ENCODE measurements at regions not wholly inside any gene's neighbourhood (a gene's known extent, or its start where the extent isn't known, plus 50 kb on each side); places are given as distances from the start of the nearest gene placed in this dataset.

DNA sequence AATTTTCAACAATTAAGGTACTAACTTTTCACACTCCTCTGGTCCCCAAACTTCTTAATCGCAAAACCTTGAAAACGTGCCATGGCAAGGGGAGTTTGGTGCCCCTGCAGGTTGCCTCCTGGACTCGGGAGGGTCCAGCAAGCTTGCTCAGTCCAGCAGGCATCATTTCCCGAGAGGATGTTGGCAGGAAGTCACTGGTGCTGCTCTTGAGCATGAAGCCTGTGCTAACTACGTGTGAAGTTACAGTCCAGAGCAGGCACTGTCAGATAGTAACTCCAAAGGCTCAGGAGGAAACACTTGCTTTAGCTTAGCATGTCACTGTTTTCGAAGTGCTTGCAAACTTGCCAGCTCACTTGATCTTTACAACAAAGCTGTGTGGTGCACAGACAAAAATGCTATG, 215.4 kb downstream of the MYCN start:
- H3K27me3 ChIP-seq: no peaks in the 10 kb centered on the region

DNA sequence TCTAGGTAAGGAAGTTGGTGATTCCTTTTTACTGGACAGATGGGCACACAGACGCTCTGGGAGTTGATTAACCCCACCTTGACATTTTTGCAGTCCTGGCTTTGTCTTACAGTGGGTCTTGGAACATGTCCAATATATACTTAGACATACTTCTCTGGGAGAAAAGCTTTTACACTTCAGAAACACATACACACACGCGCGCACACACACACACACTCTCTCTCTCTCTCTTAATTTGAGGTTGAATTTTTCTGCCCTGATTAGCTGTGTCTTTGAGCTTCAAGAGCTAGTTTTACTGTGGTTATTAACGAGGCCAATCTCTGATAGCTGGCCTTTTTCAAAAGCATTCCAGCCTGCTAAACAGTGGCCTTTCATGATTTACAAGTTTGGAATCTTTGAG, 215.0 kb downstream of the MYCN start:
- DNase-seq: no peak

More for the DNA sequence above, 215.4 kb downstream of the MYCN start:
- Histone ChIP-seq H3K4me3 (no peak overlapping the region), H3K9me3 (replicated peaks in 1 of 3) (no peaks in the 10 kb centered on the region), H3K27ac (no peak overlapping the region), H3K4me1 (replicated peaks in 1 of 2) (no peaks in the 10 kb centered on the region), H3K36me3 (replicated peaks in 1 of 2) (no peaks in the 10 kb centered on the region)
- TF ChIP-seq POLR2A (IDR thresholded peaks at IDR 0.05): no peak
- TF ChIP-seq, protein P1, sequence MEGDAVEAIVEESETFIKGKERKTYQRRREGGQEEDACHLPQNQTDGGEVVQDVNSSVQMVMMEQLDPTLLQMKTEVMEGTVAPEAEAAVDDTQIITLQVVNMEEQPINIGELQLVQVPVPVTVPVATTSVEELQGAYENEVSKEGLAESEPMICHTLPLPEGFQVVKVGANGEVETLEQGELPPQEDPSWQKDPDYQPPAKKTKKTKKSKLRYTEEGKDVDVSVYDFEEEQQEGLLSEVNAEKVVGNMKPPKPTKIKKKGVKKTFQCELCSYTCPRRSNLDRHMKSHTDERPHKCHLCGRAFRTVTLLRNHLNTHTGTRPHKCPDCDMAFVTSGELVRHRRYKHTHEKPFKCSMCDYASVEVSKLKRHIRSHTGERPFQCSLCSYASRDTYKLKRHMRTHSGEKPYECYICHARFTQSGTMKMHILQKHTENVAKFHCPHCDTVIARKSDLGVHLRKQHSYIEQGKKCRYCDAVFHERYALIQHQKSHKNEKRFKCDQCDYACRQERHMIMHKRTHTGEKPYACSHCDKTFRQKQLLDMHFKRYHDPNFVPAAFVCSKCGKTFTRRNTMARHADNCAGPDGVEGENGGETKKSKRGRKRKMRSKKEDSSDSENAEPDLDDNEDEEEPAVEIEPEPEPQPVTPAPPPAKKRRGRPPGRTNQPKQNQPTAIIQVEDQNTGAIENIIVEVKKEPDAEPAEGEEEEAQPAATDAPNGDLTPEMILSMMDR (IDR thresholded peaks at IDR 0.05): no peak
- WGBS, 4 donors: 38 to 66% (median 44%) methylated on average over 5 to 6 of the region's 6 CpGs
- no peak for DNase-seq
- intact Hi-C loops (cut with DNase I): no loop called here

DNA sequence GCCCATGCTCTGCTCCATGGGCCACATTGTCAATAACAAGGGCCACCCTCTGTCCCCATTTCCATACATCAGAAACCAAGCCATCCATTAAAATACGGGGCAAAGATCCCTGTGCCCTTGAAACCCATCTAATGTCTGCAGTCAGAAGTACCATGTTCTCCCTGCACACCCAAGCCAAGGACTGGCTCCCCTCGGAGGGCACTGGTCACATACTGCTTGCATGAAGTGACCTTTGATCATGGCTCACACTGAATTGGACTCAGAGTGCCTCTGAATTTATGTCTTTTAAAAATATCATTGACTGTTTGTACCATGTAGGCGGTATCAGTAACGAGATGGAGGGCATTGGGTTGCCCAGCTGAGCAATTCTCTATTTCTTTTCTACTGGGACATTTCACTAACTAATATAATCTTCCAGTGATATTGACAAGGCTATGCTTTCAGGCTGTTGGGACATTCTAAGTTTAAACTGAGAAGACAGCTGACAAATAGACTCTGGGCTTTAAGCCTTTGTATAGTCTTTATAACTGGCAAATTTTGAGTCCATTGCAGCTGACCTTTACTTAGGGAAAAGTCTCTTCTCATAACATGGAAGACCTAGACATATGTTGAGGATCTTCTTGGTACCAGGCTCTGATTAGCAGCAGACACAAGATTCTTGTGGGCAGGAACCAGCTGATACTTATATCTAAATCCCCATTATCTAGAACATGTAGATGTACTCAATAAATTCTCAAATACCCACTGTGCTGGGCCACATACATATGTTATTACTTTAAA, 214.3 kb downstream of the MYCN start:
- Histone ChIP-seq H3K4me3 (no peak overlapping the region), H3K9me3 (replicated peaks in 1 of 3) (no peaks in the 10 kb centered on the region), H3K27ac (no peak overlapping the region), H3K36me3 (replicated peaks in 1 of 2) (no peaks in the 10 kb centered on the region), H3K27me3 (no peaks in the 10 kb centered on the region), H3K4me1 (replicated peaks in 1 of 2) (no peaks in the 10 kb centered on the region)
- no peak for DNase-seq
- intact Hi-C loops (cut with DNase I): no loop called here
- no peak for TF ChIP-seq POLR2A (IDR thresholded peaks at IDR 0.05)
- TF ChIP-seq, protein P1 (IDR thresholded peaks at IDR 0.05): no peak
- 85 to 90% (median 86%) methylated on average over 4 of the region's 4 CpGs for WGBS, 4 donors

More for the DNA sequence above, 215.0 kb downstream of the MYCN start:
- Histone ChIP-seq H3K27me3 (no peaks in the 10 kb centered on the region), H3K36me3 (replicated peaks in 1 of 2) (no peaks in the 10 kb centered on the region), H3K27ac (no peak overlapping the region), H3K4me1 (replicated peaks in 1 of 2) (no peaks in the 10 kb centered on the region), H3K4me3 (no peak overlapping the region), H3K9me3 (replicated peaks in 1 of 3) (no peaks in the 10 kb centered on the region)
- WGBS, 4 donors: 63 to 74% (median 68%) methylated on average over 5 of the region's 5 CpGs
- TF ChIP-seq, protein P1 (IDR thresholded peaks at IDR 0.05): no peak
- TF ChIP-seq POLR2A (IDR thresholded peaks at IDR 0.05): no peak
- intact Hi-C loops (cut with DNase I): no loop called here

DNA sequence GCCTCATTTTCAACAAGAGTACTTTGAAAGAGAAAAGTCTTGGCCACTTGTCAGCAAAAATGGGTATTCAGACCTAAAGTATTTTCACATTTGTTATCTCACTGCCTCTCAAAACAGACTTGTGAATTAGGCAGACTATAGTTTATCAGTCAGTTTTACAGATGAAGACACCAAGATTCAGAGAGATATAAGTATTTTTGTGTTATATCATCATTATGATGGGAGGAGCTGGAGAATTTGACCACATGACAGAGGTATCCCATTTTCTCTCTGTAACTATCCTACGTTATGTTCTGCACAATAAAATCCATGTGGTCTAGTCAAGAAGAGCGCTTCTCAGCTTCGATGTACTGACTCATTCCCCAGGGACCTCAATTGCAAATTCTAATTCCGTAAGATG, 213.7 kb downstream of the MYCN start:
- DNase-seq: no peak
- intact Hi-C loops (cut with DNase I): no loop called here
- WGBS, 4 donors: 87 to 93% (median 92%) methylated on average over 4 of the region's 4 CpGs
- Histone ChIP-seq H3K27me3 (no peaks in the 10 kb centered on the region), H3K9me3 (replicated peaks in 1 of 3) (no peaks in the 10 kb centered on the region), H3K4me1 (replicated peaks in 1 of 2) (no peaks in the 10 kb centered on the region), H3K27ac (no peak overlapping the region), H3K36me3 (replicated peaks in 1 of 2) (no peaks in the 10 kb centered on the region), H3K4me3 (no peak overlapping the region)
- TF ChIP-seq POLR2A (IDR thresholded peaks at IDR 0.05): no peak
- TF ChIP-seq, protein P1 (IDR thresholded peaks at IDR 0.05): no peak
